ENCODE measurements at regions not wholly inside any gene's neighbourhood (a gene's known extent, or its start where the extent isn't known, plus 50 kb on each side); places are given as distances from the start of the nearest gene placed in this dataset.

DNA sequence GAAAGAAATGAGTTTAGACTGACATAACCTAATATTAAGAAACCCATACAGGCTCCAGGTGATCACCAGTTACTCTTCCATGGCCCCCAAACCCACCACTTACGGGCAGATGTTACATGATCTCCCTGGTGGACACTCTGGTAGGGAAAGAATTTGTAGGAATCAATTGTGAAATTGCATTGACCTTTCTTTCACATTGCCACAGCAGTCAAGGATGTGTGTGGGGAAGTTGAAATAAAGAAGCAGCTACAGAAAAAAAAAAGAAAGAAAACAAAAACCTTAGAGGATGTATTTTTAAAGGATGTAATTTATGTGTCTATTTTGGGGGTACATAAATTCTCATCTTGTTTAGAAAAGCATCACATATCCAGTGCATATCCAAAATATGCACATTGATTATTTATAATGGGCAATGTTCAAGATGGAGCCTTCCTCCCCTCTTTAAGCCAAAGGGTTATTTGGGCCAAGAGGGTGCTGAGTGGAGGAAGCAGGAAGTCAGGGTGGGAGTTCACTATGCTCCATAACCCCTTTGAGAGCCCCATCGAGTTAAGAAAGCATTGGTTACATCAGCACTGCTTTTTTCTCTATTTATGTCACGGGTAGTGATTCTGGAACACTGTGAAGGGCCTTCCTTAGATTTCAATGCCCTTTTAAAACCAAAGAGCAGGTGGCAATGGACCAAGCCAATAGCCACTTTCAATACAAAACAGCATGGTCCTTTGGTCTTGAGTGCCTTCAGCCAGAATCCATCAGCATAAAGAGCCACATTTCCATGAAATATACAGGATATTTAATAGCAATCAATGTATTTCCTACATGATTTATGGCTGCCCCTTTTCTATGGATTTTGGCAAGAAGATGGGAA lies 169.6 kb downstream of the LACC1 start:
- WGBS, 2 donors = 56 to 57% methylated on average over 3 of the region's 3 CpGs
- TF ChIP-seq, protein P1, sequence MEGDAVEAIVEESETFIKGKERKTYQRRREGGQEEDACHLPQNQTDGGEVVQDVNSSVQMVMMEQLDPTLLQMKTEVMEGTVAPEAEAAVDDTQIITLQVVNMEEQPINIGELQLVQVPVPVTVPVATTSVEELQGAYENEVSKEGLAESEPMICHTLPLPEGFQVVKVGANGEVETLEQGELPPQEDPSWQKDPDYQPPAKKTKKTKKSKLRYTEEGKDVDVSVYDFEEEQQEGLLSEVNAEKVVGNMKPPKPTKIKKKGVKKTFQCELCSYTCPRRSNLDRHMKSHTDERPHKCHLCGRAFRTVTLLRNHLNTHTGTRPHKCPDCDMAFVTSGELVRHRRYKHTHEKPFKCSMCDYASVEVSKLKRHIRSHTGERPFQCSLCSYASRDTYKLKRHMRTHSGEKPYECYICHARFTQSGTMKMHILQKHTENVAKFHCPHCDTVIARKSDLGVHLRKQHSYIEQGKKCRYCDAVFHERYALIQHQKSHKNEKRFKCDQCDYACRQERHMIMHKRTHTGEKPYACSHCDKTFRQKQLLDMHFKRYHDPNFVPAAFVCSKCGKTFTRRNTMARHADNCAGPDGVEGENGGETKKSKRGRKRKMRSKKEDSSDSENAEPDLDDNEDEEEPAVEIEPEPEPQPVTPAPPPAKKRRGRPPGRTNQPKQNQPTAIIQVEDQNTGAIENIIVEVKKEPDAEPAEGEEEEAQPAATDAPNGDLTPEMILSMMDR (IDR thresholded peaks at IDR 0.05) = no peak
- no peak for DNase-seq

DNA sequence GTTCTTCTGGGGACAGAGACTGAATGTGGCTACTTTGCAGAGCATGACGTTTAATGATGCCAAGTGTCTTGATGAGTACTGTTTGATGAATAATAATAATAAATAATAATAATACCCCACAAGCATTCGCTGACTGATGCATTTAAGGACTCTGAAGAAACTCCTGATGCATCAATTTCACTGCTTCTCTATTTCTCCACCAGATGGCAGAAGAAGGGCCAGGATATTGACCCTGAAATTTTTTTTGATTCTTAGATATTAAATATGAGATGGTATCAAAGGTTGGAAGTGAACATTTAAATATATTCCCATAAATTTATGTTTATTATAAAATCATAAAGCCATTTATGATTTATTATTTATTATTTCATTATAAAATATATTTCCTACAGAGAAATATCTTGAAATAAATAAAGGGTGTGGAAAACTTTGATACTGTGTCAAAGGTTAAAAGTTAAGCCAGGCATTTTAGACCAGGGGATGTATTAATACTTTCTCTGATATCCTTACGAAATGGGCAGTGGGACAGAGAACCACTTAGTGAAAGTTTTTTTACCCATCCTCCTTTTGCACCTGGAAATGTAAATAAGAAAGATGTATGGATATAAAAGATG lies 170.9 kb downstream of the LACC1 start:
- peak in 1 of 8 donors; percentile 20 for ATAC-seq
- no peak overlapping the region for H3K27ac ChIP-seq
- intact Hi-C loops (cut with DNase I) = loop anchor here (1.0 to 10.0 kb wide), 17 partner anchors 57 to 414 kb away; no protein-coding TSS in a partner anchor
- no peak overlapping the region for H3K4me3 ChIP-seq
- TF ChIP-seq, protein P1 (IDR thresholded peaks at IDR 0.05) = peak; percentile 75 to 94 (median 86)
- H3K4me1 ChIP-seq = peaks cover 0 to 15% (median 2%) of the 10 kb centered on the region in 9 donors
- no peaks in the 10 kb centered on the region for H3K9me3 ChIP-seq
- H3K36me3 ChIP-seq = no peaks in the 10 kb centered on the region
- 25 to 31% methylated on average over 3 of the region's 3 CpGs for WGBS, 2 donors
- peak in 1 of 2 donors; percentile 13 for DNase-seq
- H3K27me3 ChIP-seq = peaks cover 0 to 6% (median 0%) of the 10 kb centered on the region in 7 donors

More for the DNA sequence above, 169.6 kb downstream of the LACC1 start:
- Histone ChIP-seq H3K27me3 (peaks cover 0 to 6% (median 0%) of the 10 kb centered on the region in 7 donors), H3K4me1 (peaks cover 0 to 10% (median 0%) of the 10 kb centered on the region in 9 donors), H3K36me3 (no peaks in the 10 kb centered on the region), H3K4me3 (no peak overlapping the region), H3K9me3 (no peaks in the 10 kb centered on the region), H3K27ac (no peak overlapping the region)
- no peak for ATAC-seq
- intact Hi-C loops (cut with DNase I) = loop anchor here in 9 of 10 donors (2.0 to 10.0 kb wide), 6 partner anchors 61 to 405 kb away; no protein-coding TSS in a partner anchor

DNA sequence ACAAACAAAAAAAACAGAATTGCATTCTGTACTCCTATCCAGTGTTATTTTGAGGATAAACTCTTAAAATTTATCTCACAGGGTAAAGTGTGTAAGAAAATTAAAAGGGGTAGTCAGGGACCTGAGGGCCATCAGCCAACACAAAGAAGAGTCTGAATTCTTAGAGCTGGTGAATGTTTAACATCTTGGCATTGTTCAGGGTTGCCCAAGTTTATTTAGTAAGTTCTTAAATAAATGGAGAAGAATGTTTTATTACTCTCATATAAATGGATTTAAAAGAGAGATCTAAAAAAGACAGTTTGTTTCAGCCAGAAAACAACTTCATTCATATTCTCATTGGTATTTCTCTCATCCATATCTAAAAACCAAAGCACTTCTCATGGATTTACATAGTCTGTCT lies 171.7 kb downstream of the LACC1 start:
- Histone ChIP-seq H3K9me3 (no peaks in the 10 kb centered on the region), H3K4me3 (no peak overlapping the region), H3K36me3 (no peaks in the 10 kb centered on the region), H3K27ac (no peak overlapping the region), H3K27me3 (peaks cover 0 to 6% (median 0%) of the 10 kb centered on the region in 7 donors), H3K4me1 (peaks cover 0 to 20% (median 5%) of the 10 kb centered on the region in 9 donors)
- DNase-seq = no peak
- ATAC-seq = no peak
- intact Hi-C loops (cut with DNase I) = loop anchor here (2.0 to 10.0 kb wide), 15 partner anchors 56 to 413 kb away; no protein-coding TSS in a partner anchor
- TF ChIP-seq, protein P1 (IDR thresholded peaks at IDR 0.05) = no peak

DNA sequence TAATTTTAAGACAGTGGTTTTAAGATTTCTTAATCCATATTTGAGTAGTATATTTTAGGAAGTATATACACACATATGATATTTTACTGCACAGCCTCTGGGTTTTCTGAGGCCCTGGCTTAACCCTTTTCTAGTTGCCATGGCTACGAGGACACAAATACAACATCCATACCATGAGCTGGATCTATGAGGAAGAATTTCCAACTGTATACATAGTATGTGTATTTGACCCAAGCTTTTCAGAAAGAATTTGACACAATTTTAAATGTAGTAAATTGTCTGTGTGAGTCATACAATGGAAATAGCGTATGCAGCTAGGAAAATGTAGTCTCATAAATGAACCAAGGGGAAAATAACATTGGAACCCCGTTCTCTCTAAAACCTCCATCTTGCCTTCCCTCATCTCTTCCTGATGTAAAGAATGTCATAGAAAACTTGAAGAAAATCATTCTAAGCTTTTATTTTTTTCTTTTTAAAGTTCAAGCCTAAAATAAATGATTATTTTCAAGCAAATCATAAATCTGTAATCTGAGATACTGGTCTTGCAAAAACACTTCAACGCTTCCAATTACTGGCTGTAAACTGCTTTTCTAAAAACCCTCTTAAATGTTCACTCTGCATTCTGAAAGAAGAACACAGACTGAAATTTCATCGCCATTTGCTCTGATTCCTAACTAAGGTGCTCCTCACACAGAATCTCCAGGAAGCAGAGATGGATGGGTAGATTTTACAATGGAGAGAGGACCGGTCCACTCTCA lies 172.4 kb downstream of the LACC1 start:
- ATAC-seq = no peak
- WGBS, 2 donors = 94 to 96% methylated on average over 6 of the region's 6 CpGs
- H3K4me3 ChIP-seq = no peak overlapping the region

More for the DNA sequence above, 172.4 kb downstream of the LACC1 start:
- peaks cover 0 to 6% (median 0%) of the 10 kb centered on the region in 7 donors for H3K27me3 ChIP-seq
- peaks cover 0 to 20% (median 5%) of the 10 kb centered on the region in 9 donors for H3K4me1 ChIP-seq
- no peak overlapping the region for H3K27ac ChIP-seq
- TF ChIP-seq, protein P1 (IDR thresholded peaks at IDR 0.05) = no peak
- no peaks in the 10 kb centered on the region for H3K36me3 ChIP-seq
- H3K9me3 ChIP-seq = no peaks in the 10 kb centered on the region
- DNase-seq = no peak
- intact Hi-C loops (cut with DNase I) = loop anchor here (2.0 to 10.0 kb wide), 17 partner anchors 55 to 413 kb away; no protein-coding TSS in a partner anchor
